ENCODE measurements at regions not wholly inside any gene's neighbourhood (a gene's known extent, or its start where the extent isn't known, plus 50 kb on each side); places are given as distances from the start of the nearest gene placed in this dataset.

DNA sequence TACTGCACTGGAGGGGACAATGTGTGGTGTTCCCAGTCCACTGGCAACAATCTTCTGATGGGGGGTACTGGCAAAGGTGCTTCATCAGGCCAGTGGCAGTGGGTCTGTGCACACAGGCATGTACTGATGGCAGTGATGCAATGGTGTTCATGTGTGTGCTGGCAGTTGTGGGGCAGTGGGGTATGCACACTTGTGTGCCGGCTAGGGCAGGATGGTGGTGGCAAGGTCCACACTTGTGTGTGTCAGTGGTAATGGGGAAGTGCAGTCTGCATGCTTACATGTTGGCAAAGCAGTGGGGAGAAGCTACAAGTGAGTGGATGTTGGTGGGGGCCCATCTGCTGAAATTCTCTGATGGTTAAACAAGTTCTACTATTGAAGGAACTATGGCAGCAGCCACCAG, 504.6 kb upstream of the ZNF462 start:
- in situ Hi-C loops (cut with MboI), result no loop called here
- Histone ChIP-seq H3K4me2 (ENCODE audit: unreplicated experiment) (no peak overlapping the region), H3K9ac (no peak overlapping the region), H2AFZ (no peak overlapping the region), H3F3A (ENCODE audit: insufficient read depth) (no peaks in the 10 kb centered on the region), H3K4me3 (no peak overlapping the region), H3K4me1 (ENCODE audit: insufficient read depth) (no peaks in the 10 kb centered on the region), H3K27ac (no peak overlapping the region), H3K27me3 (replicated peaks; ENCODE audit: insufficient read depth) (no peaks in the 10 kb centered on the region), H3K36me3 (ENCODE audit: low read depth) (no peaks in the 10 kb centered on the region), H4K20me1 (ENCODE audit: insufficient read depth) (no peaks in the 10 kb centered on the region), H3K9me3 (ENCODE audit: low read depth) (no peaks in the 10 kb centered on the region), H3K9me2 (ENCODE audit: insufficient read depth) (no peaks in the 10 kb centered on the region), H3K79me2 (ENCODE audit: insufficient read depth) (no peaks in the 10 kb centered on the region)
- WGBS, 2 experiments (ENCODE audit: low coverage in 1 of 2, low lambda C conversion rate in 2 of 2, missing lambda C conversion rate in 2 of 2), result 28 to 50% methylated on average over 1 of the region's 1 CpG
- TF ChIP-seq EZH2phosphoT487 (IDR thresholded peaks at IDR 0.05; ENCODE audit: insufficient read depth, low read depth), result no peak
- TF ChIP-seq EZH2 (IDR thresholded peaks at IDR 0.05; ENCODE audit: insufficient read depth, poor library complexity, severe bottlenecking), result no peak
- no peak for DNase-seq

DNA sequence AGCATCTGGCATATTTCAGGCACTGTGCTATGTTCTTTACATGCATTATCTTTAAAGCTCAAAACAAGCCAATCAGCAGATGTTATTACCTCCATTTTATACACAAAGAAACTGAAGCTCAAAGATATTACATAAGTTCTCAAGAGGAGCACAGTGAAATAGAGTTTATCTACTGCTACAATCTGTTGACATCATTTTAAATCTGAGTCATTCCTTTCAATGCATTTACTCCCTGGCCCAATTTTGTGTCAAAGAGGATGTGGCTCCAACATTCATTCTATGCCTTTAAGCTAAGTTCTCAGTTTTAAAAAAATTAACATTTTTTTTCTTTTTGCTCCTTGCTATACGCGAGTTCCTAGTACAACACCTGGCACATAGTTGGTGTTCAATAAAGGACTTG, 486.3 kb upstream of the ZNF462 start:
- DNase-seq, result no peak
- Histone ChIP-seq H3K9ac (no peak overlapping the region), H3K27me3 (replicated peaks; ENCODE audit: insufficient read depth) (no peaks in the 10 kb centered on the region), H4K20me1 (ENCODE audit: insufficient read depth) (no peaks in the 10 kb centered on the region), H3K79me2 (ENCODE audit: insufficient read depth) (no peaks in the 10 kb centered on the region), H3K4me3 (no peak overlapping the region), H3K4me2 (ENCODE audit: unreplicated experiment) (no peak overlapping the region), H3K27ac (no peak overlapping the region), H3K36me3 (ENCODE audit: low read depth) (no peaks in the 10 kb centered on the region), H3K9me3 (ENCODE audit: low read depth) (no peaks in the 10 kb centered on the region), H3F3A (ENCODE audit: insufficient read depth) (no peaks in the 10 kb centered on the region), H2AFZ (no peak overlapping the region), H3K4me1 (ENCODE audit: insufficient read depth) (no peaks in the 10 kb centered on the region), H3K9me2 (ENCODE audit: insufficient read depth) (no peaks in the 10 kb centered on the region)
- no peak for TF ChIP-seq EZH2phosphoT487 (IDR thresholded peaks at IDR 0.05; ENCODE audit: insufficient read depth, low read depth)
- no peak for TF ChIP-seq EZH2 (IDR thresholded peaks at IDR 0.05; ENCODE audit: insufficient read depth, poor library complexity, severe bottlenecking)
- in situ Hi-C loops (cut with MboI), result no loop called here
- WGBS, 2 experiments (ENCODE audit: low coverage in 1 of 2, low lambda C conversion rate in 2 of 2, missing lambda C conversion rate in 2 of 2), result 68 to 71% methylated on average over 2 of the region's 2 CpGs

- no peaks in the 10 kb centered on the region for H3K4me1 ChIP-seq (ENCODE audit: insufficient read depth)
- no peaks in the 10 kb centered on the region for H3K36me3 ChIP-seq (ENCODE audit: low read depth)
- no peak overlapping the region for H3K4me3 ChIP-seq
- H4K20me1 ChIP-seq (ENCODE audit: insufficient read depth), result no peaks in the 10 kb centered on the region
- in situ Hi-C loops (cut with MboI), result no loop called here
- no peak overlapping the region for H2AFZ ChIP-seq
- H3K9me3 ChIP-seq (ENCODE audit: low read depth), result no peaks in the 10 kb centered on the region
- H3K27ac ChIP-seq, result no peak overlapping the region
- H3K79me2 ChIP-seq (ENCODE audit: insufficient read depth), result no peaks in the 10 kb centered on the region
- H3K9ac ChIP-seq, result no peak overlapping the region
- WGBS, 2 experiments (ENCODE audit: low coverage in 1 of 2, low lambda C conversion rate in 2 of 2, missing lambda C conversion rate in 2 of 2), result 6 to 8% methylated on average over 4 of the region's 4 CpGs
- H3K4me2 ChIP-seq (ENCODE audit: unreplicated experiment), result no peak overlapping the region
- TF ChIP-seq EZH2 (IDR thresholded peaks at IDR 0.05; ENCODE audit: insufficient read depth, poor library complexity, severe bottlenecking) (no peak), EZH2phosphoT487 (IDR thresholded peaks at IDR 0.05; ENCODE audit: insufficient read depth, low read depth) (no peak)
- no peaks in the 10 kb centered on the region for H3F3A ChIP-seq (ENCODE audit: insufficient read depth)
- no peaks in the 10 kb centered on the region for H3K27me3 ChIP-seq (replicated peaks; ENCODE audit: insufficient read depth)
- no peaks in the 10 kb centered on the region for H3K9me2 ChIP-seq (ENCODE audit: insufficient read depth)
- no peak for DNase-seq
These were observed 479.9 kb upstream of the ZNF462 start for GRCh38 chr9:106383072-106383471.

- no peaks in the 10 kb centered on the region for H3K36me3 ChIP-seq (ENCODE audit: low read depth)
- no peaks in the 10 kb centered on the region for H3K79me2 ChIP-seq (ENCODE audit: insufficient read depth)
- no peak for DNase-seq
- H4K20me1 ChIP-seq (ENCODE audit: insufficient read depth), result no peaks in the 10 kb centered on the region
- no peak overlapping the region for H2AFZ ChIP-seq
- no peak overlapping the region for H3K9ac ChIP-seq
- 13 to 17% methylated on average over 2 of the region's 2 CpGs for WGBS, 2 experiments (ENCODE audit: low coverage in 1 of 2, low lambda C conversion rate in 2 of 2, missing lambda C conversion rate in 2 of 2)
- in situ Hi-C loops (cut with MboI), result no loop called here
- no peak overlapping the region for H3K4me2 ChIP-seq (ENCODE audit: unreplicated experiment)
- H3K27me3 ChIP-seq (replicated peaks; ENCODE audit: insufficient read depth), result no peaks in the 10 kb centered on the region
- no peak for TF ChIP-seq EZH2phosphoT487 (IDR thresholded peaks at IDR 0.05; ENCODE audit: insufficient read depth, low read depth)
- no peak for TF ChIP-seq EZH2 (IDR thresholded peaks at IDR 0.05; ENCODE audit: insufficient read depth, poor library complexity, severe bottlenecking)
- H3F3A ChIP-seq (ENCODE audit: insufficient read depth), result no peaks in the 10 kb centered on the region
- H3K9me3 ChIP-seq (ENCODE audit: low read depth), result no peaks in the 10 kb centered on the region
- H3K4me1 ChIP-seq (ENCODE audit: insufficient read depth), result no peaks in the 10 kb centered on the region
- no peak overlapping the region for H3K4me3 ChIP-seq
- no peak overlapping the region for H3K27ac ChIP-seq
- no peaks in the 10 kb centered on the region for H3K9me2 ChIP-seq (ENCODE audit: insufficient read depth)
These were observed 475.0 kb upstream of the ZNF462 start for GRCh38 chr9:106387965-106388364.

GRCh38 chr9:106393226-106393625, 469.7 kb upstream of the ZNF462 start:
- no peak for DNase-seq
- Histone ChIP-seq H3K79me2 (ENCODE audit: insufficient read depth) (no peaks in the 10 kb centered on the region), H3K36me3 (ENCODE audit: low read depth) (no peaks in the 10 kb centered on the region), H3K9me2 (ENCODE audit: insufficient read depth) (no peaks in the 10 kb centered on the region), H4K20me1 (ENCODE audit: insufficient read depth) (no peaks in the 10 kb centered on the region), H3K4me3 (no peak overlapping the region), H3F3A (ENCODE audit: insufficient read depth) (no peaks in the 10 kb centered on the region), H3K9ac (no peak overlapping the region), H2AFZ (no peak overlapping the region), H3K9me3 (ENCODE audit: low read depth) (no peaks in the 10 kb centered on the region), H3K4me1 (ENCODE audit: insufficient read depth) (no peaks in the 10 kb centered on the region), H3K4me2 (ENCODE audit: unreplicated experiment) (no peak overlapping the region), H3K27me3 (replicated peaks; ENCODE audit: insufficient read depth) (no peaks in the 10 kb centered on the region), H3K27ac (no peak overlapping the region)
- in situ Hi-C loops (cut with MboI), result no loop called here
- TF ChIP-seq EZH2 (IDR thresholded peaks at IDR 0.05; ENCODE audit: insufficient read depth, poor library complexity, severe bottlenecking) (no peak), EZH2phosphoT487 (IDR thresholded peaks at IDR 0.05; ENCODE audit: insufficient read depth, low read depth) (no peak)
- 17 to 21% methylated on average over 2 of the region's 2 CpGs for WGBS, 2 experiments (ENCODE audit: low coverage in 1 of 2, low lambda C conversion rate in 2 of 2, missing lambda C conversion rate in 2 of 2)
